ENCODE measurements at regions not wholly inside any gene's neighbourhood (a gene's known extent, or its start where the extent isn't known, plus 50 kb on each side); places are given as distances from the start of the nearest gene placed in this dataset.

- TF ChIP-seq CTCF (IDR thresholded peaks at IDR 0.05; ENCODE audit: low read depth, low read length, missing input control) = no peak
- TF ChIP-seq EGR1 (IDR thresholded peaks at IDR 0.05; ENCODE audit: low read depth in 2 of 2) = no peak
Measured at GRCh38 chr16:87216148-87216840, 100.9 kb downstream of the C16orf95 start.

Measured in liver (tissue), 3 donors.